Neutrophil (primary cell): ENCODE measurements at regions not wholly inside any gene's neighbourhood (a gene's known extent, or its start where the extent isn't known, plus 50 kb on each side); places are given as distances from the start of the nearest gene placed in this dataset.

Source experiments
- H3K27ac ChIP-seq: fragments of 200-600 bp; sonication (generic); 2 replicates; pipeline ENCODE4 v1.5.1; 2016; ENCODE audit warnings: mild to moderate bottlenecking, moderate library complexity
- H3K27me3 ChIP-seq: fragments of 200-600 bp; sonication (generic); 2 replicates; pipeline ENCODE4 v1.6.0; 2016; ENCODE audit warnings: mild to moderate bottlenecking
- H3K36me3 ChIP-seq: fragments of 200-600 bp; sonication (generic); 2 replicates; pipeline ENCODE4 v1.5.1; 2017
- H3K4me1 ChIP-seq, 2 experiments: fragments of 200-600 bp in 1 of 2; sonication (generic) in 1 of 2; 1 replicate in 1 of 2; 2 replicates in 1 of 2; pipeline versions ENCODE4 v1.5.1 to v1.6.1; 2013 to 2016; ENCODE audit warnings: low read depth in 1 of 2, low read length in 1 of 2, mild to moderate bottlenecking in 1 of 2, moderate library complexity in 1 of 2; ENCODE audit not compliant: control insufficient read depth in 1 of 2, insufficient read depth in 1 of 2
- H3K4me3 ChIP-seq, 2 experiments: fragments of 200-600 bp in 1 of 2; sonication (generic) in 1 of 2; 1 replicate in 1 of 2; 2 replicates in 1 of 2; pipeline ENCODE4 v1.5.1; 2013 to 2016; ENCODE audit warnings: low read depth in 1 of 2, low read length in 1 of 2, mild to moderate bottlenecking in 1 of 2, moderate library complexity in 1 of 2
- H3K9me3 ChIP-seq: fragments of 200-600 bp; sonication (generic); 2 replicates; pipeline ENCODE4 v1.5.1; 2016
- CTCF ChIP-seq: fragments of 200-600 bp; sonication (generic); IDR thresholded peaks from 2 replicates; pipeline ENCODE4 v1.5.1; 2016; ENCODE audit warnings: antibody characterized with exemption

DNA sequence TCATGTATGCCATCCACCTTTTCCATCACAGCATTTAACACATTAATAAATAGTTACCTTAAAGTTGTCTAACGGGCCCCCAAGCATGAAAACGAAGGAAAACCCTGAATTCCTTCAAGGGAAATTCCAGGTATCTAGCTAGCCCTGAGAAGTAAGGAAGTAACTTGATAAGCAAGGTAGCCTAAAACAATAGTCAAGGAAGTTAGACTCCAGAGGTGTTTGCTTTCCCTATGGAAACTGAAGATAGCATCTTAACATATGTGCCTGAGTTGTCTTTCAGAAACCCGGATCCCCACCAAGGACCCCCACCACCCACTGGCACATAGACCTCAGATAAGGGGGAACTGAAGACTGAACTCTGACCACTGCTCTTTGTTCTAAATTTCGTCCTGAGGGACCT lies 127.4 kb downstream of the TBXT start:
- Histone ChIP-seq H3K27ac (no peak overlapping the region), H3K4me1 (no peaks in the 10 kb centered on the region), H3K27me3 (no peaks in the 10 kb centered on the region), H3K36me3 (no peaks in the 10 kb centered on the region), H3K4me3 (no peak overlapping the region), H3K9me3 (no peaks in the 10 kb centered on the region)
- no peak for TF ChIP-seq CTCF

- no peak overlapping the region for H3K4me3 ChIP-seq
- no peaks in the 10 kb centered on the region for H3K27me3 ChIP-seq
- H3K36me3 ChIP-seq, result no peaks in the 10 kb centered on the region
- no peak overlapping the region for H3K27ac ChIP-seq
- H3K9me3 ChIP-seq, result no peaks in the 10 kb centered on the region
- no peak for TF ChIP-seq CTCF
- H3K4me1 ChIP-seq, result no peaks in the 10 kb centered on the region
Measured at GRCh38 chr6:166036316-166037095, 131.1 kb downstream of the TBXT start.

- H3K36me3 ChIP-seq, result no peaks in the 10 kb centered on the region
- H3K4me3 ChIP-seq, result no peak overlapping the region
- no peaks in the 10 kb centered on the region for H3K4me1 ChIP-seq
- H3K27me3 ChIP-seq, result no peaks in the 10 kb centered on the region
- TF ChIP-seq CTCF, result no peak
- H3K27ac ChIP-seq, result no peak overlapping the region
- no peaks in the 10 kb centered on the region for H3K9me3 ChIP-seq
Measured at GRCh38 chr6:166032366-166033200, 135.1 kb downstream of the TBXT start.

DNA sequence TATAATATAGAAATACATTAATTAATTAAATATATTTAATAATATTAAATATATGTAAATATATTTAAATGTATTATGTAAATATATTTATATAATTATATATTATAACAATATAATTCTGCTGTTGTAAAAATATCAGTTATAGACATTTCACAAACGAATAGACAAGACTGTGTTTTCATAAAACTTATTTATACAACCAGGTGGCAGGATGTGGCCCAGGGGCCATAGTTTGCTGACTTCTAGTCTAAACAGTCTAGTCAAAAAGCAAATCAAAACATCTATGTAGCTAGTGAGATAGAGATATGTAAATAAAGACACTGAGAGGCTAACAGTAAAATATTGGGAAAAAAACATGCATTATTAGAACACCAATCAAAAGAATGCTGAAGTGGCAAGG lies 136.4 kb downstream of the TBXT start:
- Histone ChIP-seq H3K27me3 (no peaks in the 10 kb centered on the region), H3K36me3 (no peaks in the 10 kb centered on the region), H3K9me3 (no peaks in the 10 kb centered on the region), H3K27ac (no peak overlapping the region), H3K4me3 (no peak overlapping the region), H3K4me1 (no peaks in the 10 kb centered on the region)
- TF ChIP-seq CTCF, result no peak

DNA sequence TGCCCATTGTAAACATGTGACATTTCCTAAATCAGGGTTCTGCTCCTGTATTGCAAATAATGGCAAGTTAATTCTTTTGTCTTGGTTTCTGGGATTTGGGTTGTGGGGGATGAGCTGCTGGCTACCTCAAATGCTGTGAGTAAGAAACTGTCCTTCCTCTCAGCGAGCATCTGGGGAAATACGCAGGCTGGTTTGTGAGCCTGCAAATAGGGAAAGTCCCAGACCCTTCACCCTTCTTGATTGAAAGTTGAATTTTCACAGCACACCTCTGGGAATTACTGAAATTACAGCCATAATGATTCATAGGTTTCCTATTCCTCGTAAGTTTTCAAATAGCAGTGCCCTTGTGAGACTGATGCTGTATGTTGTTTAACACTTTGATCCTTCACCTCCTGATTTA lies 138.1 kb downstream of the TBXT start:
- Histone ChIP-seq H3K36me3 (no peaks in the 10 kb centered on the region), H3K9me3 (no peaks in the 10 kb centered on the region), H3K27me3 (no peaks in the 10 kb centered on the region), H3K4me1 (no peaks in the 10 kb centered on the region), H3K4me3 (no peak overlapping the region), H3K27ac (no peak overlapping the region)
- no peak for TF ChIP-seq CTCF
